ENCODE measurements at regions not wholly inside any gene's neighbourhood (a gene's known extent, or its start where the extent isn't known, plus 50 kb on each side); places are given as distances from the start of the nearest gene placed in this dataset.
"Not testable (repeated sequence)": the region's sequence is repeated elsewhere in the genome, so short reads cannot be mapped to it uniquely, and the experiment has no call there.

DNA sequence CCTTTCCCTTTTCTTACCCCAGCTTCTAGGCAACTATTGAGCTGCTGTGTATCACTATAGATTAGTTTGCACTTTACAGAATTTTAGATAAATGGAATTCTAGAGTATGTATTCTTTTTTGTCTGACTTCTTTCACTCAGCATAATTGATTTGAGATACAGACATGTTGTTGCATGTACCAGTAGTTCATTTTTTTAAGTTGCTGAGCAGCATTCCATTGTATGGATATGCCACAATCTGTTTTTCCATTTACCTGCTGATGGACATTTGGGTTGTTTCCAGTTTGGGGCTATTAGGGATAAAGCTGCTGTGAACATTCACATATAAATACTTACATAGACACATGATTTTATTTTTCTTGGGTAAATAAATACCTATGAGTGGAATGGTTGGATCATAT lies 135.7 kb downstream of the IGF1 start:
- no peak for DNase-seq

DNA sequence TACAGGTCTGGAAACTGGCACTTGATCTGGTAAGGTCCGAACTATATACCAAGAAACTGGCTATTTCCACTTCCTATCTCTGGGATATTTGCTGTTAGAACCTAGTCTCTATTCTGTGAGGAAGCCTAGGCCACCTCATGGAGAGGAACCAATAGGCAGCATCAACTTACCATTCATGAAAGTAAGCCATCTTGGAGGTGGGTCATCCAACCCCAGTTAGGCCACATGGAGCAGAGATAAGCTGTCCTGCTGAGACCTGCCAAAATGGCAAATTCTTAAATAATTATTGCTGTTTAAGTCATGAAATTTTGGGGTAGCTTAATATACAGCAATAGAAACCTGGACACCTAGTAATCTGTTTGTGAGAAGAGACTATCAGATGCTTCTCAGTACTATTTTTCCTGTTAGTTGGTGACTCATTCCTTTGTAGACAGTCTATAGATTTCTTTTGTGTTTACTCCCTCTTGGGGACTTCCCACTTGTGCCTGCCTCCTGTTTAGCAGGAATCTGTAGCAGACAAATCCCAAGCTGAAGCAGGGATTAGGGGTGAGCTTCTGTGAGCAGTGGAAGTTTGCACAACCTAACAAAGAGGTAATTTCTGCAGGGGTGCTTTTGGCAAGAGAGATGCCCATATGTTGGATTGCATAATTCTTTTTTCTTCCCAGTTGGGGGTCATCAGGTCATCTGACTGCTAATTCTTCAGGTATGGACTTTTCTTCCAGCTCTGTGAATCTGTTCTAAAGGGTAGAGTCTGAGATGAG lies 136.8 kb downstream of the IGF1 start:
- no peak for DNase-seq

DNA sequence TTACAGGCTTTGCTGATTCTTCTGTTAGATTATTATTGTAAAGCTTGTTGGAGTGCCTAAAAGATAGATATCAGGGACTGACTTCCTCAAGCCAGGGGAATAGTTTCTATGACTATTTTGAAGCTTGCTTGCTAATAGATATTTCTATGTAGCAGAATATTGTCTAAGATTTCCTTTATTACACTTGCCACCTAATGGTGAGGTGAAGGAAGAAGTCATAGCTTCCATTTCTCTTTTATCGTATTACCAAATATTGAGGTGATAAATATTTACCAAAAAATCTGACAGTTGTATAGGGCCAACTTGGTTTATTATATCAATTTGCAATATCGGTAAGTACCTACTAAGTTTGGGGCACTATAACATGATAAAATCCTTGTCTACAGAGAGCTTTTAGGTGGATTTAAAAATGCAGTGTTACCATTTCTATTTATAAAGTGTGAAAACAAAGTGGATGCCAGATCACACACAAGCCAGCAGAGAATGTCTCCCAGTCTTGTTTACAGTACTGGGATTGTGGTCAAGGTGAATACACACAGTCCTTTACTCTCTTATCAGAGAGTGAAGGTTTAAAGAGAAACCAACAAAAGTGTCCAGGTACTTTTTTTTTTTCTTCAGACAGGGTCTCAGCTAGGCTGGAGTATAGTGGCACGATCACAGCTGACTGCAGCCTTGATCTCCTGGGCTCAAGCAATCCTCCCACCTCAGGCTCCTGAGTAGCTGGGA lies 137.9 kb downstream of the IGF1 start:
- DNase-seq = no peak

DNA sequence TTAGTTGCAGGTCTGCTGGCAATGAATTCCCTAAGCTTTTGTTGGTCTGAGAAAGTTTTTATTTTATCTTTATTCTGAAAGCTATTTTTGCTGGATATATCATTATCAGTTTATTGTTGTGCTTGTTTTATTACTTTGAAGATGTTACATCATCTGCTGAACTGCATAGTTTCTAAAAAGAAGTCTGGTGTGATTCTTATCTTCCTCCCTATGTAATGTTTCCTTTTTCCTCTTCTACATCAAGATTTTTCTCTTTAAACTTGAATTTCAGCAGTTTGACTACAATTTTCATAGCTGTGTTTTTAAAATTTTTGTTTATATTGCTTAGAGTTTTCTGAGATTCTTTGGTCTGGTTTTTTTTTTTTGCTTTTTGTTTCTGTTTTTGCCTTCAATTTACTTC lies 137.1 kb upstream of the PMCH start:
- DNase-seq = no peak

DNA sequence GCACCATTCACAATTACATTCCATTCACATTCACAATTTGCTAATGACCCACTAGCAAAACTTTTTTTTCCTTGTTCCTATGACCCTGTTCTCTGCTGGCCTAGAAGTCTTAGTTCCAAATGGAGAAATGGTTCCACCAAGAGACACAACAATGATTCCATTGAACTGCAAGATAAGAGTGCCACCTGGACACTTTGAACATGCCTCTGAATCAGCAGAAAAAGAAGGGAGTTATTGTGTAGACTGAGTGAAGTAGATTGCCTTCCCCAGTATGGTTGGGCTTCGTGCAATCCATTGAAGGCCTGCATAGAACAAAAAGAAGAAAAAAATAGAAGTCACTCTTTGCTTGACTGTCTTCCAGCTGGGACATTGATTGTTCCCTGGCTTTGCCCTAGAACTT lies 133.8 kb upstream of the PMCH start:
- DNase-seq = no peak

DNA sequence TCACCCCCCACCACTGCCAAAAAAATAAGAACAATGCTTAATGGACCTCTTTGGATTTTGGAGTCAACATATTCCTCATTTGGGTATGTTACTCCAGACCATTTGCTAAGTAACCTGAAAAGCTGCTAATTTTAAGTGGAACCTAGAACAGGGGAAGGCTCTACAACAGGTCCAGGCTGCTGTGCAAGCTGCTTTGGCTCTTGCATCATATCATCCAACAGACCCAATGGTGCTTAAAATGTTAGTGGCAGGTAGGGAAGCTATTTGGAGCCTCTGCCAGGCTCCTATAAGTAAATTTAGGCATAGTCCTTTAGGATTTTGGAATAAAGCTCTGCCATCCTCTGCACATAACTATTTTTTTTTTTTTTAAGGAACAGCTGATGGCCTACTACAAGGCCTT lies 132.2 kb upstream of the PMCH start:
- DNase-seq = no peak

DNA sequence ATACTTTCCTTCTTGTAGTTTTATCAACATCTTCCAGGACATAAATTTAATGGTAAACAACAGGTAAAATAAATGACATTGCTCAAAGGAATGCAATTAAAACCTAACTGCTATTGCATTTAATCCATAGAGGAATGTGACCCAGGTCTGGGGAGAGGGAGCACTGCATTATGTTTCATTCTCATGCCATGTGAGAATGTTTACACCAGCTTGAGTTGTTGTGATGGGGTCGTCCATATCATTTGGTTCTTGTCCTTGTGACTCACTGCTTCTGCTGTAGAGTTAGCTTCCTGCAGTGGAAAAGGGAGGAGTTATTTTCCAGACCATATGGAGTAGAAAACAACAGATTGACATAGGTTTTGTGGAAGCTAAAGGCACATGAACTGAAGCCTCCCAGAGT lies 129.3 kb upstream of the PMCH start:
- DNase-seq = no peak

DNA sequence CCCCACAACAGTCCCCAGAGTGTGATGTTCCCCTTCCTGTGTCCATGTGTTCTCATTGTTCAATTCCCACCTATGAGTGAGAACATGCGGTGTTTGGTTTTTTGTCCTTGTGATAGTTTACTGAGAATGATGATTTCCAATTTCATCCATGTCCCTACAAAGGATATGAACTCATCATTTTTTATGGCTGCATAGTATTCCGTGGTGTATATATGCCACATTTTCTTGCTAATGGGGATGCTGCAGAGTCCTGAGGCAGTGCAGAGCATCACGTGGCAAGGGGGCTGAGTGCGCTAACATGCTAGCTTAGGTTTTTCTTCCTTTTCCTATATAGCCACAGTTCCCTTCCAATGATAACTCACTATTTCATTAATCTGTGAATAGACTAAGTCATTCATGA lies 127.5 kb upstream of the PMCH start:
- DNase-seq = not testable (repeated sequence)

DNA sequence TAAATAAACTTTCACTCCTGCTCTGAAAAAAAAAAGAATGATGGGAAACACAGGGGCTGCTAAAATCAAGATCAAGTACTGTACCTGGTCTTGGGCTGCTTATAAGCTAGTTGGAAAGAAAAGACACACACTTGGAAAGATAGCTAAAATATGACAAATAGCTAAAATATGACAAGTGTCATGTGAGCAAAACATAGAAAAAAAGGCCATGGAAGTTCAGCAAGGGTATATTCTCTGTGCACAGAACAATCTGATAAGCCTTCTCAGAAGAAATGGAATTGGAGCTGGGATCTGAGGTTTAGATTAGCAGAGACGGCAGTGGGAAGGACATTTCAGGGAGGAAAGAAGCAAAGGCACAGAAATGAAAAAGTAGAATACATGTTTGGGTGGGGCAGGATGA lies 126.2 kb upstream of the PMCH start:
- no peak for DNase-seq

DNA sequence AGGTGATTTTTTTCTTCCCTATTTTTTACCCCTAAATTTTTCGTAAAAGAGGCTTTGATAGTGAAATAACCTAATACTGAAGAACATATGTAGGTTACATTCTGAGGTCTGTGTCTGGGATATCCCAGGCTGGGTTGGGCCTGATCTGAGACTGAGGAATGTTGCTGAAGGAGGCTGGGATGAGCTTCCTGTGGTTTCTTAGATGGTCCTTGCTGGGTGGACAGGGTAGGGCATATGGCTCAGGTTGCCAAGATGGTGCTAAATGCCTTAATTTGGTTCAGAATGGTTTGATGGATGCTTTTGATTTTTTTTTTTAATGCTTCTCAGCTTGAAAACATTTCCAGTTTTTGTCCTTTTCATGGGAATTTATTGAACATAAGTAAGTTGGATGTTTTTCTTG lies 124.6 kb upstream of the PMCH start:
- no peak for DNase-seq

DNA sequence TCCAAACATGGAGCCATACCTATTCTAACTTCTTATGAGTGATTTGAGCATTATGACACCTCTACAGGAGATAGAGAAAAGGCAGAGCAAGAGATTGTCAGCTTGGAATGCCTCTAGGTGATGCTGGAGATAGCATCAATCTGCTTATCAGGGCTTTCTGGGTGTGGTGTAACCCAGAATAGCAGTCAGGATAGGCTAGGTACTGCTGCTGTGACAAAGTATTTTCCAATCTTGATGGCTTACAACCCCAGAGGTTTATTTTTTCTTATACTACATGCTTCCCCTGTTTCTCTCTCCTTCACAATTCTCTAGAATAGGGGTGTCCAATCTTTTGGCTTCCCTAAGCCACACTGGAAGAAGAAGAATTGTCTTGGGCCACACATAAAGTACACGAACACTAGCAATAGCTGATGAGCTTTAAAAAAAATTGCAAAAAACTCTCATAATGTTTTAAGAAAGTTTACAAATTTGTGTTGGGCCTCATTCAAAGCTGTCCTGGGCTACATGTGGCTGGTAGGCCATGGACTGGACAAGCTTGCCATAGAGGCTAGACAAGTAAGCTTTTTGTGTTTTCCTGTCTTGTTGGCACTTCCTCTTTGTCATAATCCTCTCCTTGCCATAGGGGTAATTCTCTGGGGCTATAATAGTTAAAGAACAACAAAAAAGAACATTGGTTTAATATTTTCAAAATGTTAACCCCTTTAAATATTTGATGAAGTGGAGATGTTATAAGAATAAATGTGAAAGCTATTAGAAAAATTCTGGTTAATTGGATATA lies 123.9 kb upstream of the PMCH start:
- no peak for DNase-seq

DNA sequence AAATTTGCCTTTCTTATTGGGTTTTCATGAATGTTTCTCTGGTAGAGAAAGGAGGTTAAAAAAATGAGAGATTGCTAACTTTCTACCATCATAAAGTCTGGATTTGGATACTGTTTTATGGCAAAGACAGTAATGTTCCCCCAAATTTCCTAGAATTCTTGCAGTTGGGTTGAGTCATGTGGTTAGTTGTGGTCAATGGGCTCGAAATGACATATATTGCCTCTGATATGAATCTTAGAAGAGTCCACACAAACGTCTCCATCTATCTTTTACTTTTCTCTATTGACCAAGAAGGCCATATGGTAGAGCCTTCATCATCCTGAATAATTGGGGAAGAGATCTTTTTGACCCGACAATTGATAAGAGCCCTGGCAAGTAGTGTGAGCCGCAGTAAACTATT lies 119.5 kb upstream of the PMCH start:
- peak; percentile 14 for DNase-seq

DNA sequence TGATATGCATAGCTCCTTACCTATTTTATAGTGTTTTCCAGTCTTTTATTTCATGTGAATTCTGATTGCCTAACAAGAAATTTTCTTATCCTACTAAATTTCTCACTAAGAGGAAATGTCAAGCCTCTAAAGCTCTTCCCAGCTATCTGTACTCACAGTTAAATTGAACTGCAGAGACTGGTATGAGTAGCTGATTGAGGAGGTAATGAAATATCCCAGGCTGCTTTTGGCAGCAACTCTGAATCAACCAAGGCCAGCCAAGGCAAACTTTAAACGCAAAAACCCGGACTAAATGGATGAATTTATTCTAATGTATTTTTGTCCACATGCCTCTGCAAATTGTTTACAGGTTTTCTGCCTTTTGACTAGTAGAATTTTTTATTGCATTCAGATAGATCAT lies 119.1 kb upstream of the PMCH start:
- no peak for DNase-seq

DNA sequence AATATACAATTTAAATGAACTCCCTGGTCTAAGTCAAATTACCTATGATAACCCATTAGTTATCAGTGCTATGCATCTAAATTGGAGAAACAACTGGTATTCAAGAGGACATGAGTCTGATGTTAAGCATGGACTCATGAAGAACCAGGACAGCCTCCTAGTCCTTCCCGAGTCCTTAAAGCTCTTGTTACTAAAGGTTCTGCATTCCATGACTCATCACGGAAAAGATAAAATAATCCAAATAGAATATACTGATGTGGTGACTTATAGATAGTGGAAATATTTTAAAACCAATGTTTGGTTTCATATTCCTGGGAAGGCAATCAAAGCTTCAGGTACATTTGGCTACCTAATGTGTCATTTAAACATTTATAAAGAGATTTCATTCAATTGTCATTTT lies 117.2 kb upstream of the PMCH start:
- DNase-seq = no peak

DNA sequence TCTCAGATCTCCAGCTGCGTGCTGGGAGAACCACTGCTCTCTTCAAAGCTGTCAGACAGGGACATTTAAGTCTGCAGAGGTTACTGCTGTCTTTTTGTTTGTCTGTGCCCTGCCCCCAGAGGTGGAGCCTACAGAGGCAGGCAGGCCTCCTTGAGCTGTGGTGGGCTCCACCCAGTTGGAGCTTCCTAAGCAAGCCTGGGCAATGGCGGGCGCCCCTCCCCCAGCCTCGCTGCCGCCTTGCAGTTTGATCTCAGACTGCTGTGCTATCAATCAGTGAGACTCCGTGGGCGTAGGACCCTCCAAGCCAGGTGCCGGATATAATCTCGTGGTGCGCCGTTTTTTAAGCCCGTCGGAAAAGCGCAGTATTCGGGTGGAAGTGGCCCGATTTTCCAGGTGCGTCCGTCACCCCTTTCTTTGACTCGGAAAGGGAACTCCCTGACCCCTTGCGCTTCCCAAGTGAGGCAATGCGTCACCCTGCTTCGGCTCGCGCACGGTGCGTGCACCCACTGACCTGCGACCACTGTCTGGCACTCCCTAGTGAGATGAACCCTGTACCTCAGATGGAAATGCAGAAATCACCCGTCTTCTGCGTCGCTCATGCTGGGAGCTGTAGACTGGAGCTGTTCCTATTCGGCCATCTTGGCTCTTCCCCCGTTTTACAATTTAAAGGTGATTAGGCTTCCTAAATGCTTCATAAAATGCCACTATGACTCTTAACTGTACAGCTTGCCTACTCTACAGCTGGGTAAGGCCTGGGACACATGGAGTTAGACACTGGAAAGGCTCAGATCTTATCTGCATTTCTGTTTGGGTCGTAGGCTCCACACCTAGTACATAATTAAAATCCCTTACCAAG lies 115.7 kb upstream of the PMCH start:
- DNase-seq = not testable (repeated sequence)

DNA sequence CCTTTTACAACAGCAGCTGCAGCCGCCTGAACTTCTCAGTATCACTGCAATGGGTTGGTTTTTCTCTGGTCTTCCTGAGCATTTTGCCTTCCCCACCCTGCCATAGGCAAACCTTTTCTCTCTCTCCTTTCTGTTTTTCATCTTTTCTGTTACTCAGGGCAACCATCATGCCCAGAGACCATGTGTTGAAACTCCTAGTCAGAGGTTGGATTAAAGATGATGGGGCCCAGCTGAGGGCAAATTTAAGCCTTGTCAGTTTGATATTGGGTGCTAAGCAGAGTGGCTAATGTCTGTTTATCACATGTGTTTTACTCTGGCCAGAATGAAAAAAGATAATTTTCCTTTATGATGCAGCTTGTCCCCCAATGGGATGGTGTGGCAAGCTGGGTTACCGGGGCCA lies 107.9 kb upstream of the PMCH start:
- DNase-seq = no peak

DNA sequence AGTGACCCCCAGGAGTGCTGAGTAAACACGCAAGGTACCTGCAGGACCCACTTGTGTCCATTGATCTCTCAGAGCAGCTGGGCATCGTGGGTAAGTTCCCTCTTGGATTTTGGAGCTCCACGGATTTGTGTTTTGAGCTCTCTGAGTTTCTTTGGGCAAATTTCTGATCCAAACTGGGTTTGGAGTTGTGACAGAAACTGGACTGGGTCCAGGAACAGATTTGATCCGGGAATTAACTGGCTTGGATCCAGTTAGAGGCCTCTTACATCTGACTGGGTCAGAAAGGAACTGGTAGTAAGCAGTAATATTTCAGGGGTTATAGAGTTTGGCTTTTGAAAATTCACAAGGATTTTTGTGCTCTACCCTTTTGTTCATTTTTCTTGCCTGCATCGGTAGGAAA lies 107.0 kb upstream of the PMCH start:
- DNase-seq = not testable (repeated sequence)

DNA sequence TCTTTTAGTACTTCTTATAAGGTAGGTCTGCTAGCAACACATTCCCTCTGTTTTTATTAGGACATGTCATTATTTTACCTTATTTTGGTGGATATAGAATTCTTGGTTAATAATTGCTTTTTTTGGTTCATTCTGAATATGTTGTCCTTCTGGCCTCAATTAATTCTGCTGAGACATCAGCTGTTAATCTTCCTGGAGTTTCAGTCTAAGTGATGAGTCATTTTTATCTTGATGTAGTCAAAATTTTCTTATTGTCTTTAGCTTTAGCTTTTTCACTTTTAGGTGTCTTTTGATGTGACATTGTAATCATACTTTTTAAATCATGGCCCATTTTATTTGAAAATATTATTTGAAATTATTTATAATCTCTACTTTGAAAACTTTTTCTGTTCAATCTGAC lies 104.9 kb upstream of the PMCH start:
- DNase-seq = peak; percentile 24

DNA sequence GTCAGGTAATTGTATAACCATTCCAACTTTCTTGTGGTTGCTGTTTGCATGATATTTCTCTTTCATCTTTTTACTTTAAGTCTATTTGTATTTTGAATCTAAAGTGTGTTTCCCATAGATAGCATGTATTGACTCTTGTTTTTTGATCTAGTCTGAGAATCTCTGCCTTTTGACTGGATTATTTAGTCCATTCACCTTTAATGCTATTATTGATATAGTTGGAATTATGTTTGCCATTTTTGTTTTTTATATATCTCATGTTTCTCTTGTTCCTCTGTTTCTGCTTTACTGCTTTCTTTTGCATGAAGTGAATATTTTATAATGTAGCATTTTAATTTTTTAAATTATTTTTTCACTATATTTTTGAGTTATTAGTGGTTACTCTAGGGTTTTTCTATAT lies 103.9 kb upstream of the PMCH start:
- no peak for DNase-seq

DNA sequence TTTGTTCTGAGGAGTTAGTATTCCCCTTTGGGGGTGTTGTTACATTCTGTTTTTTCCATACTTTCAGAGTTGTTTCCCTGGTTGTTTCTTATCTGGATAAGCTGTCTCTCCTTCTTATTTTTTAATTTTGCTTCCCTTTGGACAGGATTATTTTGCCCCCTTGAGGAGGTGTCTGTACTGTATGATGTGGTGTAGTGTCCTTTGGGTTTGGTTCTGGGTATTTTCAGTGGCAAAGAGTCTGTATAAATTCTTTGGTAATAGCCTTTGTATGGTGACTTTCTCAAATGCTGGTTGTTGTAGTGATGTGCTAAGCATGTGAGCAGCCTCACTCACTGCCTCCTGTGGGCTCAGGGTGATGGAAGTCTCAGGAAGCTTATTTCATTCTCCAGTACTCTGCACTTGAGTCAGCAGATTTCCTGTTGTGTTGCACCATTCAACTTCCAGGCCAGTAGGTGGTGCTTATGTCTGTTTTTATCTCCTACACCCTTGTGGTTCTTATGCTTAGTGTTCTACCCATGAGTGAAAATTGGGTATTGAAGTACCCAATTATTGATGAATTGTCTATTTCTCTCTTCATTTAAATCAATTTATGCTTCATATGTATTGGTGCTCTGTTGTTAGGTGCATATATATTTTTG lies 103.3 kb upstream of the PMCH start:
- peak; percentile 76 for DNase-seq

DNA sequence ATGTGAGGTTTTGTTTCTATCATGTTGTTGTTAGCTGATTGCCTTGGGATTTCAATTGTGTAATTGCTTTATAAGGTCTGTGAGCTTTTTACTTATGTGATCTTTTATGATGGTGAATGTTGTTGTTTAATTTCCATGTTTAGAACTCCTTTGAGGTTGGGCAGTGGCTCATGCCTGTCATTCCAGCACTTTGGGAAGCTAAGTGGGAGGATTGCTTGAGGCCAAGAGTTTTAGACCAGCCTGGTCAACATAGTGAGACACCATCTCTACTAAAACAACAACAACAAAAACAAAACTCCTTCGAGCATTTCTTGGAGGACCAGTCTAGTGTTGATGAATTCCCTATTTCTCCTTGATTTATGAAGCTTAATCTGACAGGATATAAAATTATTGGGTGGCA lies 102.1 kb upstream of the PMCH start:
- DNase-seq = no peak

DNA sequence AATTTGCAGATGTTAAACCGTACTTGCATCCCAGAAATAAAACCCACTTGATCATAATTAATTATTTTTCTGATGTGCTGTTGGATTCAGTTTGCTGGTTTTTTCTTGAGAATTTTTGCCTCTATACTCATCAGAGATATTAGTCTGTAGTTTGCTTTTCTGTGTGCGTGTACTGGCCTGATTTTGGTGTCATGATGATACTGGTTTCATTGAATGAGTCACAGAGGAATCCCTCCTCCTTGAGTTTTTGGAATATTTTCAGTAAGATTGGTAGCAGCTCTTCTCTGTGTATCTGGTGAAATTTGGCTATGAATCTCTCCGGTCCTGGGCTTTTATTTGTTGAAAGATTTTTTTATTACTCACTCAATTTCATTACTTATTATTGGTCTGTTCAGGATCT lies 100.4 kb upstream of the PMCH start:
- DNase-seq = no peak

DNA sequence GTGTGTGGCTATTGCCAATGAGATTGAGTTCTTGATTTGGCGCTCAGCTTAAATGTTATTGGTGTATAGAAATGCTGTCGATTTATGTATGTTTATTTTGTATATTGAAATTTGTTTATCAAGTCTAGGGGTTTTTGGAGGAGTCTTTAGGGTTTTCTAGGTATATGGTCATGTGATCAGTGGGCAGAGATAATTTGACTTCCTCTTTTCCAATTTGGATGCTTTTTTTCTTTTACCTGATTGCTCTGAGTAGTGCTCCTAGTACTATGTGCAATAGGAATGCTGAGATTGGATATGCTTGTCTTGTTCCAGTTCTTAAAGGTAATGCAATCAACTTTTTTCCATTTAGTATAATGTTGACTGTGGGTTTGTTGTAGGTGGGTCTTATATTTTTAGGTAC lies 99.8 kb upstream of the PMCH start:
- no peak for DNase-seq

Data from activated CD4-positive, alpha-beta T cell treated with anti-CD3 and anti-CD28 coated beads, Interleukin-10, Interleukin-2, amounts not matched to agents 100 ng/mL and 50 ng/mL, durations not matched to agents 16 hours and 8 hours (primary cell).